Esophagus squamous epithelium (tissue), 4 donors: ENCODE measurements at regions not wholly inside any gene's neighbourhood (a gene's known extent, or its start where the extent isn't known, plus 50 kb on each side); places are given as distances from the start of the nearest gene placed in this dataset.
"Not testable (repeated sequence)": the region's sequence is repeated elsewhere in the genome, so short reads cannot be mapped to it uniquely, and the experiment has no call there.

Experiments
- POLR2A ChIP-seq, 4 donors: fragments of 450-650 bp; IDR thresholded peaks; one replicate each; pipeline ENCODE4 v1.6.1; 2017; ENCODE audit warnings: antibody characterized with exemption in 4 of 4, mild to moderate bottlenecking in 4 of 4, moderate library complexity in 3 of 4
- TF ChIP-seq, protein P1 (sequence below), 6 experiments: fragments of 450-650 bp in 4 of 6; fragments of 200-600 bp in 2 of 6; sonication (generic) in 2 of 6; IDR thresholded peaks; one replicate each; pipeline ENCODE4 v1.5.1; 2016 to 2019; ENCODE audit warnings: antibody characterized with exemption in 6 of 6, mild to moderate bottlenecking in 4 of 6, moderate library complexity in 4 of 6

DNA sequence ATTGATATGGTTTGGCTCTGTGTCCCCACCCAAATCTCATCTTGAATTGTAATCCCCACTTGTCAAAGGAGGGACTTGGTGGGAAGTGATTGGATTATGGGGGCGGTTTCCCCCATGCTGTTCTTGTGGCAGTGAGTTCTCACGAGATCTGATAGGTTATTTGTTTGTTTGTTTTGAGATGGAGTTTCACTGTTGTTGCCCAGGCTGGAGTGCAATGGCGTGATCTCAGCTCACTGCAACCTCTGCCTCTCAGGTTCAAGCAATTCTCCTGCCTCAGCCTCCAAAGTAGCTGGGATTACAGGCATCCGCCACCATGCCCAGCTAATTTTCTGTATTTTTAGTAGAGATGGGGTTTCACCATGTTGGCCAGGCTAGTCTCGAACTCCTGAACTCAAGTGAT, 364.7 kb downstream of the DSC3 start:
- TF ChIP-seq, protein P1, sequence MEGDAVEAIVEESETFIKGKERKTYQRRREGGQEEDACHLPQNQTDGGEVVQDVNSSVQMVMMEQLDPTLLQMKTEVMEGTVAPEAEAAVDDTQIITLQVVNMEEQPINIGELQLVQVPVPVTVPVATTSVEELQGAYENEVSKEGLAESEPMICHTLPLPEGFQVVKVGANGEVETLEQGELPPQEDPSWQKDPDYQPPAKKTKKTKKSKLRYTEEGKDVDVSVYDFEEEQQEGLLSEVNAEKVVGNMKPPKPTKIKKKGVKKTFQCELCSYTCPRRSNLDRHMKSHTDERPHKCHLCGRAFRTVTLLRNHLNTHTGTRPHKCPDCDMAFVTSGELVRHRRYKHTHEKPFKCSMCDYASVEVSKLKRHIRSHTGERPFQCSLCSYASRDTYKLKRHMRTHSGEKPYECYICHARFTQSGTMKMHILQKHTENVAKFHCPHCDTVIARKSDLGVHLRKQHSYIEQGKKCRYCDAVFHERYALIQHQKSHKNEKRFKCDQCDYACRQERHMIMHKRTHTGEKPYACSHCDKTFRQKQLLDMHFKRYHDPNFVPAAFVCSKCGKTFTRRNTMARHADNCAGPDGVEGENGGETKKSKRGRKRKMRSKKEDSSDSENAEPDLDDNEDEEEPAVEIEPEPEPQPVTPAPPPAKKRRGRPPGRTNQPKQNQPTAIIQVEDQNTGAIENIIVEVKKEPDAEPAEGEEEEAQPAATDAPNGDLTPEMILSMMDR (IDR thresholded peaks at IDR 0.05) = not testable (repeated sequence)
- not testable (repeated sequence) for TF ChIP-seq POLR2A (IDR thresholded peaks at IDR 0.05)
